DND-41 (cell line): ENCODE measurements at regions not wholly inside any gene's neighbourhood (a gene's known extent, or its start where the extent isn't known, plus 50 kb on each side); places are given as distances from the start of the nearest gene placed in this dataset.

Source experiments
- ATAC-seq: fragments of 200-7000 bp; cut with Tn5 transposase; 3 replicates; pipeline ENCODE4 v1.9.1; 2021; ENCODE audit warnings: low read depth; ENCODE audit not compliant: insufficient read depth
- DNase-seq: peaks from one replicate; pipeline ENCODE4 v3.0.0-alpha.2; 2020
- H2AFZ ChIP-seq: 2 replicates; pipeline ENCODE4 v1.6.0; 2012; ENCODE audit warnings: low read depth, low read length
- H3K27ac ChIP-seq: 2 replicates; pipeline ENCODE4 v1.5.1; 2012; ENCODE audit warnings: low read length, inconsistent platforms
- H3K27me3 ChIP-seq: fragments of 200-600 bp; sonication (generic); 2 replicates; pipeline ENCODE4 v1.6.0; 2012; ENCODE audit warnings: low read length, mild to moderate bottlenecking, inconsistent platforms; ENCODE audit not compliant: insufficient read depth, poor library complexity
- H3K36me3 ChIP-seq: 2 replicates; pipeline ENCODE4 v1.5.1; 2012; ENCODE audit warnings: low read length, inconsistent platforms; ENCODE audit not compliant: insufficient read depth
- H3K4me1 ChIP-seq: 2 replicates; pipeline ENCODE4 v1.5.1; 2012; ENCODE audit warnings: mild to moderate bottlenecking, low read length; ENCODE audit not compliant: insufficient read depth
- H3K4me2 ChIP-seq: 2 replicates; pipeline ENCODE4 v1.6.0; 2012; ENCODE audit warnings: mild to moderate bottlenecking, moderate library complexity, low read length, inconsistent platforms; ENCODE audit not compliant: insufficient read depth
- H3K4me3 ChIP-seq, 2 experiments: fragments of 200-600 bp in 1 of 2; shearing (Covaris generic) in 1 of 2; 2 replicates each; pipeline ENCODE4 v1.5.1; 2012 to 2016; ENCODE audit warnings: inconsistent platforms in 2 of 2, low read length in 2 of 2, mild to moderate bottlenecking in 2 of 2, low read depth in 1 of 2, moderate library complexity in 1 of 2
- H3K79me2 ChIP-seq: 2 replicates; pipeline ENCODE4 v1.6.0; 2012; ENCODE audit warnings: low read length, inconsistent platforms; ENCODE audit not compliant: insufficient read depth
- H3K9ac ChIP-seq: 2 replicates; pipeline ENCODE4 v1.6.0; 2012; ENCODE audit warnings: low read depth, mild to moderate bottlenecking, inconsistent platforms, low read length, moderate library complexity
- H3K9me3 ChIP-seq: 2 replicates; pipeline ENCODE4 v1.5.1; 2012; ENCODE audit warnings: low read length, moderate library complexity, mild to moderate bottlenecking, inconsistent platforms; ENCODE audit not compliant: insufficient read depth, severe bottlenecking
- H4K20me1 ChIP-seq: 2 replicates; pipeline ENCODE4 v1.6.0; 2012; ENCODE audit warnings: low read length; ENCODE audit not compliant: insufficient read depth
- CTCF ChIP-seq: IDR thresholded peaks from 2 replicates; pipeline ENCODE4 v1.5.1; 2012; ENCODE audit warnings: borderline replicate concordance, low read length, moderate library complexity, mild to moderate bottlenecking; ENCODE audit not compliant: poor library complexity, severe bottlenecking; ENCODE audit errors: extremely low read depth
- EZH2 ChIP-seq: IDR thresholded peaks from 3 replicates; pipeline ENCODE4 v1.6.1; 2012; ENCODE audit warnings: borderline replicate concordance, low read depth, mild to moderate bottlenecking, moderate library complexity, low read length, inconsistent platforms; ENCODE audit not compliant: severe bottlenecking

DNA sequence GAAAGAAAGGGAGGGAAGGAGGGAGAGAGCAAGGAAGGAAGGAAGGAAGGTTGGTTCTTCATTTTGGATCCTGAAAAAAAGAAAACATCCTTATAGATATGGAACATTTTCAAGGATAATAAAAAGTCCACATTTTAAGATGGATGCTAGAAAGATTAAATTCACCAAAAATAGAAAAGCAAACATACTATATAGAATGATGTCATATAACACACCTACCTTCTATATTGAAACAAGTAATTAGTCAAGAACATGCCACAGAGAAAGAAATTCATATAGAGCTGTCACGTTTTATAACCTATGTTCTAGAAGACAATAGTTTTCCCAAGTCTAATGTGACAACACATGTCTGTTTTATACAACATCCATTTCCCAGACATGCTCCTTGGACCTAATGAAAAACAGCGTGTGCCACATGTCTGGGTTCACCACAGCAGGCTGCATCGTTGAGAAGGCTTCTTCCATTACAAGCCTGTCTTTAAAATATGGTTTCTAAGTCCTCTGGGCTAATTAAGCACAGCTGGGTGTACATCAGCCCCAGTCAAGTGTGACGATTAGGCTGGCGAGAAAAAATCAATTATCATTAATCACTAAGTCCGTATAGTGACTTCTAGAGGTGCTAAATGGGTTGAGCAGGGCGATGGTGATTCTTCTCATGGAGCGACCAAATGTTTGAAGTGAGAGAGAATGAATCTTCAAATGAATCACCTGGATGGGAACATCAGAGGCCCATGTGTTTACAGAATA lies 301.8 kb downstream of the TLE1 start:
- H4K20me1 ChIP-seq: no peaks in the 10 kb centered on the region
- TF ChIP-seq CTCF: no peak
- TF ChIP-seq EZH2: no peak
- H2AFZ ChIP-seq: no peak overlapping the region
- no peaks in the 10 kb centered on the region for H3K27me3 ChIP-seq
- H3K9ac ChIP-seq: no peak overlapping the region
- no peak for ATAC-seq
- DNase-seq: no peak
- no peak overlapping the region for H3K4me2 ChIP-seq
- no peaks in the 10 kb centered on the region for H3K36me3 ChIP-seq
- no peak overlapping the region for H3K4me3 ChIP-seq
- no peaks in the 10 kb centered on the region for H3K79me2 ChIP-seq
- H3K9me3 ChIP-seq: no peaks in the 10 kb centered on the region
- H3K4me1 ChIP-seq: peaks cover 4% of the 10 kb centered on the region; the same call in 1 of the 2 replicates
- no peak overlapping the region for H3K27ac ChIP-seq

GRCh38 chr9:81384911-81385310 lies 304.4 kb downstream of the TLE1 start:
- no peaks in the 10 kb centered on the region for H3K9me3 ChIP-seq
- no peaks in the 10 kb centered on the region for H3K27me3 ChIP-seq
- no peaks in the 10 kb centered on the region for H3K79me2 ChIP-seq
- H3K36me3 ChIP-seq: no peaks in the 10 kb centered on the region
- DNase-seq: no peak
- no peaks in the 10 kb centered on the region for H4K20me1 ChIP-seq
- no peak overlapping the region for H3K4me3 ChIP-seq
- ATAC-seq: no peak
- no peak overlapping the region for H2AFZ ChIP-seq
- H3K4me2 ChIP-seq: no peak overlapping the region
- no peak for TF ChIP-seq CTCF
- TF ChIP-seq EZH2: no peak
- H3K4me1 ChIP-seq: 0 out of 2 replicates have a peak, but pooled peaks cover 2% of the 10 kb centered on the region
- no peak overlapping the region for H3K9ac ChIP-seq
- H3K27ac ChIP-seq: no peak overlapping the region

DNA sequence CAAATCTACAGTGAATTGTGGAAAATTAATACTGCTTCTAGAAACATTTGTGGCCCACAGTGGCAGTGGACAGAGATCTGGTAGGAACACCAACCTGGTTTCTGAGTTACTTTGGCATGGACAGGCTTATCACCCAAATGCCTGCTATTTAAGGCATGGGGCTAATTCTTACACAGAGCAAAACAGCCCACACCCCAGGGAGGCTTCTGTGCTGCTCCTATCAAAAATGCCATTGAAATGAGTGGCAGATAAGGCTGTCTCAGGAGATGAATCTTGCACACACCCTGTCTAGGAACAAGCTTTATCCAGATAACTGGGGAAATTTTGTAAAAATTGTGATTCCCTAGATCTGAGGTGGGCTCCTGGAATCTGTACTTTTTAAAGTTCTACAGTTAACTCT lies 307.1 kb downstream of the TLE1 start:
- Histone ChIP-seq H3K4me3 (no peak overlapping the region), H3K4me1 (0 out of 2 replicates have a peak, but pooled peaks cover 2% of the 10 kb centered on the region), H3K36me3 (no peaks in the 10 kb centered on the region), H3K9me3 (no peaks in the 10 kb centered on the region), H3K79me2 (no peaks in the 10 kb centered on the region), H3K27ac (no peak overlapping the region), H2AFZ (no peak overlapping the region), H3K27me3 (no peaks in the 10 kb centered on the region), H3K4me2 (no peak overlapping the region), H4K20me1 (no peaks in the 10 kb centered on the region), H3K9ac (no peak overlapping the region)
- ATAC-seq (no peak), DNase-seq (no peak)
- TF ChIP-seq CTCF: no peak
- no peak for TF ChIP-seq EZH2
